Uterus (tissue), 2 donors: ENCODE measurements at regions not wholly inside any gene's neighbourhood (a gene's known extent, or its start where the extent isn't known, plus 50 kb on each side); places are given as distances from the start of the nearest gene placed in this dataset.

Experiments used
- CTCF ChIP-seq, 4 experiments: fragments of 200-600 bp in 2 of 4; fragments of 450-650 bp in 2 of 4; sonication (generic) in 2 of 4; IDR thresholded peaks; one replicate each; pipeline ENCODE4 v1.5.1; 2016 to 2019; ENCODE audit warnings: antibody characterized with exemption in 4 of 4, mild to moderate bottlenecking in 2 of 4, moderate library complexity in 1 of 4
- POLR2A ChIP-seq, 2 donors: fragments of 450-650 bp; IDR thresholded peaks; one replicate each; pipeline ENCODE4 v1.6.1; 2016; ENCODE audit warnings: antibody characterized with exemption in 2 of 2, mild to moderate bottlenecking in 1 of 2, moderate library complexity in 1 of 2

GRCh38 chr4:41323706-41324105 lies 67.0 kb downstream of the UCHL1 start:
- no peak for TF ChIP-seq POLR2A (IDR thresholded peaks at IDR 0.05)
- TF ChIP-seq CTCF (IDR thresholded peaks at IDR 0.05) = no peak
